HG02870 (cell line): ENCODE measurements at regions not wholly inside any gene's neighbourhood (a gene's known extent, or its start where the extent isn't known, plus 50 kb on each side); places are given as distances from the start of the nearest gene placed in this dataset.
"Not testable (repeated sequence)": the region's sequence is repeated elsewhere in the genome, so short reads cannot be mapped to it uniquely, and the experiment has no call there.

Experiments used
- ATAC-seq: cut with Tn5 transposase; IDR thresholded peaks from one replicate; pipeline ENCODE4 v1.9.1; 2021; ENCODE audit warnings: mild to moderate bottlenecking, moderate library complexity; ENCODE audit not compliant: unreplicated experiment

DNA sequence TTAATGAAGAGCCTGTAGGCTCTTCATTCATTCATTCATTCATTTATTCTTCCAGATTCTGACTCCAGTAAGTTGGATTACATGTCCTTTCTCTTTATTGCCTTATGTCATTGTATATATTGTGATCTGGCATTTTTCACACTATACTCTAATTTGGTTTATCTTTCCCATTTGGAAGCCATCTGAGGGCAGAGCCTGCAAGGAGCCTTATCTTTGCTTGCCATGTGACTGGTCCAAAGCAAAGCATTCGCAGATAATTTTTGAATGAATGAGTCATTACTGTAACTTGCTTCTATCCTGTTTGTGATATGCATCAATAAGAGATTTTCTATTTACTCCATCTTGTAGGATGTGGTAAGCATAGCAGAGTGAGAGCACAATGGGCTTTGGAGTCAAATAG, 108.4 kb upstream of the DAB1 start:
- no peak for ATAC-seq

DNA sequence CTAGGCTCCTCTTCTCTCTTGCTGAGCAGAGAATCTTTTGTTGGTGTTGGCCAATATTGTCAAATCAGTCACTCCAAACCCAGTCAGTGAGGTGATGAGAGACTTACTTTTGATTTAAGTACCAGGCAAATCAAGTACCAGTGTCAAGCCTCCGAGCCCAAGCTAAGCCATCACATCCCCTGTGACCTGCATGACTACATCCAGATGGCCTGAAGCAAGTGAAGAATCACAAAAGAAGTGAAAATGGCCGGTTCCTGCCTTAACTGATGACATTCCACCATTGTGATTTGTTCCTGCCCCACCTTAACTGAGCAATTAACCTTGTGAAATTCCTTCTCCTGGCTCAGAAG, 107.0 kb upstream of the DAB1 start:
- ATAC-seq = not testable (repeated sequence)

DNA sequence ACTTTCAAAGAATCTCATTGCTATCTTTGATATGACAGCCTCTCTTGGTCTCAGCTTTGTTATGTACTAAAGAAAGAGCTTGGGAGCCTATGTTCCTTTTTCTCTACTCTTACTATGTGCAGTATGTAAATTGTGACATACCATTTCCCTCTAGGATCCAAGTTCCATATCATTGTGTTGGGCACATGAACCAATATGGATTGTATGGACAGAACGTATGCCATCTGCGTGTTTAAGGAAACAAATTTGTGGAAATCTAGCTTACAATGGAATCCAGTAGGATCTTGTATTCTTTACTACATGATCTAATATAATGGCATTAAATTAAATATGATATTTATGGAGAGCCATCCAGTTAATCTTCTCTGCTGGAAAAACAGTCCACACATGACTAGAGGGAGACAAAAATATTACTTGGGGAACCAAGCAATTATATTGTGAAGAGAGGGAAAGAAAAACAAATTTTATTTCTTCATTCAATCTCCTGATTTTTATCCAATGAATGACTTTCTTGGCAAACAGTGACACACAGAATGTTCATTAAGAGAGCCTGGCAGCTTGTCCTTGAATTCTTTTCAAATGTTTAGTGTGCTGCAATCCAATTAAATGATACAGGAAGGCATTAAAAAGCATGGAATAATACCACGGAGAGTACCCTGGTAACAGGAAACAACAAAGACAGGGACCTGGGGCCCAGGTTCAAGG, 106.5 kb upstream of the DAB1 start:
- no peak for ATAC-seq

DNA sequence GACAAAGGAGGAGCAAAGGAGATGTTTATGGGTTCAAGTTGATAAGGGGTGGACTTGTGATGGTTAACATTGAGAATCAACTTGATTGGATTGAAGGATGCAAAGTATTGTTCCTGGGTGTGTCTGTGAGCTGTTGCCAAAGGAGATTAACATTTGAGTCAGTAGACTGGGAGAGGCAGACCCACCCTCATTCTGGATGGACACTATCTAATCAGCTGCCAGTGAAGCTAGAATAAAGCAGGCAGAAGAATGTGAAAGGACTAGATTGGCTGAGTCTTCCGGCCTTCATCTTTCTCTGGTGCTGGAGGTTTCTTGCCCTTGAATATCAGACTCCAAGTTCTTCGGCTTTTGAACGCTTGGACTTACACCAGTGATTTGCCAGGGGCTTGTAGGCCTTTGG, 98.7 kb upstream of the DAB1 start:
- ATAC-seq = no peak

DNA sequence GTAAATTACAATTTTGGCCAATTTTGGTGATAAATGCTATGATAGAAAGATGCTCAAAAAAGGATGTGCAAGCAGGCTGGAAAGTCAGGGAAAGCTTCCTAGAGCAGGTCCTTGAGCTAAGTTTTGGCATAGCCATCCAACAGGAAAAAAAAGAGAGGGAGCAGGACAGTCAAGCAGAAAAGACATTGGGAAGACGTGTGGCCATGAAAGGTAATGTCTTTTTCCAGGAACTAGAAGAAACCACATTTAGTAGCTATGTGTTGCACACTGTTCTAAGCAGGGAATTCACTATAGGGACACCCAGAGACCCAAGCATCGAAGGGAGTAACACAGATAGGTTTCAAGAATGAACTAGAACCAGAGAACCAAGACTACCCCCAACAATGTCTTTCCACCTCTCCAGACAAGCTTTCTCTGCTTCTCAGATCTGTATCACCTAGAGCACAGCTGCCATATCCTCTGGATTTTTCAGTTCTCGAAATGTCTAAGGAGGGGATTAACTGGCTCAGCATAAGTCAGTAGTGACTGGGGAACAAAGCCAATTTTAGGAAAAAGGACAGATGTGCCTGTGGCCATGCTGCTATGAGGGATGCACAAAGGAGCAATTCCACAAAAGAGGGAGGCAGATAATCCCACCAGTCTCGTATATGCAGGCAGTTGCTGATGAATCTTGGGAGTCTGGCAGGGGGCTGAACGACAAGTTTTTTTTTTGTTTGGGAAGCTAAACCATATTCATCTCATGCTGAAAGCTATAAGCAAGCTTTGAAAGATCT, 97.1 kb upstream of the DAB1 start:
- no peak for ATAC-seq

DNA sequence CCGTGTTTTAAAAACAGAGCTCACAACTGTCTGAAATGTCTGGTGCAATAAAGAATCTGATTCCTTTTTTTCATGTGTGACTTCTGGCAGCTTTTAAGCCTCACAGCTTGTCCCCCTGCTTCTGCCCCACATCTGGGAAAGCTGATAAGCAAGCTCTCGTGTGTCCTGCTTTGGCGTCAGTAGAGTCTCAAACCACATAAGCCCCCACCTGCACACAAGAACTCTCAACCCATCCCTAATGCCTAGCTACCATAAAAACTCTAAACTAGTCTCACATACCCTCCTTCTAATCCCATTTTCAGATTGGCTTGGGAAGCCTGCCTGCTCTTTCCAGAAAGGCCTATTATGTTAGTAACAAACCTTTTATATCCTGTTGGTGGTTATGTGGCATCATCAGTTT, 94.6 kb upstream of the DAB1 start:
- ATAC-seq = no peak

DNA sequence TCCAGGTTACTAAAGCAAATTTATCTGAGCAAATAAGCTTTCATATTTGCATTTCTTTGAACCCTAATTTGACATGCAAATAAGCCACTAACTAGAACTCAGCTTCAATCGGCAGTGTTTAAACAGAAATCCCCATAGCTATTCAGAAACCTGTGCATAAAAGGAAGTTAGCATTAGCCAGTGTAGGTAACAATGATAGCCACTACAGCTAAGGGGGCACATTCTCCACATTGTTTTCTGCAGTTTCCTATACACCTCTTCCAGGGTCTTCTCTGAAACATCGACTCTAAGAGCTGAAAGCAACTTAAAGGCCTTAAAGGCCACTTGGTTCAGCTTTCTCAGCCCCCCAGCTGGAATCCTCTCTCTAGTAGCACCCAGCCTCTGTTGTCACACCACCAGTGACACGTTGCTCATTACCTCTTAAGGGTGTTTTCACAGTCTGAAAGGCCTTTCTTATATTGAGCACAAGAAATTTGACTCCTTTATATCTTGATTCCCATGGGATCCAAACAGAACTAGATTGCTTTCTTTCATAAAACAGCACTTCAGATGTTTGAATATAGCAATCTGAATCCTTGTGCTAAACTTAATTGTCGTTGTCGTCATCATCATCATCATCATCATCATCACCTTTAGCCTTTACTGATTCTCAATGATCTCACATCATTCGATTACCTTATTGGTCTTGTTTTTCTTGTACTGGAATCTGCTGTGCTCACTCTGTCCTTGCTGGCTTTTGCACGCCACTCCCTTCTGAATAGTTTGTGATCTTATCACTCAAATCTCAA, 93.9 kb upstream of the DAB1 start:
- ATAC-seq = no peak

DNA sequence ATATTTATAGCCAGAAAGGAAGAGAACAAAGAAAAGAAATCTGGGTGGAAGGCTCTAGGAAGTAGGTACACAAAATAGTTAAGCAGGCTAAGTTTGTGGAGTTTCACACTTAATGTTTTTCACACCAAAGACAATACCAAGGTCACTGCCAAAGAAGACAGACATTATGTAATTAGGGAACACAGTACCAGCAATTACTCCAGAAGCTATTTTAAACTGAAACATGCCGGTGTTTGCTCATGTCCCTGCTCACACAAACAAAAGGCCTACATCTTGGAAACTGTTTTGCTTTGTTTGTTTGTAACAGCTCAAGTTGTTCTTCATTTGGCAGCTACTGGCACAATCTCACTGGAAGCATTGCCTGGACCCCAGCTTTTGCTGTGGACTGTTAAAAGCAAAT, 88.5 kb upstream of the DAB1 start:
- ATAC-seq = no peak

DNA sequence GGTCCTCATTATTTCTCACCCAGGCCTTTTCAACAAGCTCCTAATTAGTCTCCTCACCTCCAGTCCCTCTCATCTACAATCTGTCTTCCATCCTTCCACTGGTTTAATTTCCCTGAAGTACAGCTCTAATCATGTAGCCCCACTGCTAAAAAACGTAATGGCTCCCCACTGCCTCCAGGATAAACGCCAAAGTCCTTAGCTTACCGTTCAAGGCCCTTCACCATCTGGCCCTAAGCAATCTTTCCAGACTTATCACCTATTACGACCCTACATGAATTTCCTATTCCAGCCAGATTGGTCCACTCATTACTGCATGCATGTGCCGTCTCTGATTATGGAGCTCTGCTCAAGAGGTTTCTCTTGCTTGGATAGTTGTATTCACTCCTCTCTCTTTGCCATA, 83.1 kb upstream of the DAB1 start:
- no peak for ATAC-seq

DNA sequence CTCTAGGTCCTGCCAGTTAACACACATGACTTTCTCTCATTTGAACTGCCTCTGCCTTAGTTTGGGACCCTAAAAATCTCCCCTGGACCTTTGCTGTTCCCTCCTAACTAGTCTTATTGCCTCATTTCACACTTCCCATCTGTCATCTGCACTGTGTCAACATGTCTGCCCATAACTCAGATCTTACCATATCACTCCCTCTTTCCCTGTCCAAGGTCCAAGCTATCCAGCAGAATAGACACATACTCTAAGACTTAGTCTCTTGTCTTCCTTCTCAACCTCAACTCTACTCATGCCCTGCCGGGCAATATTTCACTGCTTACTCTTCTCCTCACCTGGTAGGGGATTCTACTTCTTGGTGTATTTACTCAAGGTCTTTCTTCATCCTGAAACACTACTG, 79.5 kb upstream of the DAB1 start:
- no peak for ATAC-seq

DNA sequence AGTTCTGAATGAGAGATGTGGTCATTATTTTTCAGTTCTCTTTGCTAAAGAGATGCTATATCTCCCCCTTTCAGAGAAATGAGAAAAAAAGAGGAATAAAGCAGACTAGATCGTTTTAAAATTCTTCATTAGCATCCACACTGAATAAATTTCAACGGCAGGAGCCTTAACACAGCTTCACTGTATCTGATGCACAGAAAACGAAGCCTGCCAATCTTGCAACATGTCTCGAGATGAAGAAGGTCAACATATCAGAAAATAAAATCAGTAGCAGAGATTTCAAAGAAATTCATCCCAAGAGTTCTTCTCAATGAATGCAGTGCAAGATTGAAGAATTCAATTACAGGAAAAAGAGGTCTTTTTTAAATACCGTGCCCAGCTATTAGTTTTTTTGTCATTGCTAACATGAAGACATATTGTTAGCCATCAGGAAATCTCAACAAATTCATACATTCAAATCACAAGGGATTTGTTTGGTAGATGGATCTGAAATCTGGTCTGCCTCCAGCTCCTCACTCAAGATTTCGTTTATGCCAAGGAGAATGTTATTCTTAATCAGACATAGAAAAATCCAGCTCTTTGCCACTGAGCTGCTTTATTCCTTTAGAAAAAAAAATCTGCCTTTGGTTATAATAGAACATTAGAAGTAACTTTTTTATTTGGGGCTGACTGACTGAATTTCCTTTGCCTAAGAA, 76.4 kb upstream of the DAB1 start:
- no peak for ATAC-seq

DNA sequence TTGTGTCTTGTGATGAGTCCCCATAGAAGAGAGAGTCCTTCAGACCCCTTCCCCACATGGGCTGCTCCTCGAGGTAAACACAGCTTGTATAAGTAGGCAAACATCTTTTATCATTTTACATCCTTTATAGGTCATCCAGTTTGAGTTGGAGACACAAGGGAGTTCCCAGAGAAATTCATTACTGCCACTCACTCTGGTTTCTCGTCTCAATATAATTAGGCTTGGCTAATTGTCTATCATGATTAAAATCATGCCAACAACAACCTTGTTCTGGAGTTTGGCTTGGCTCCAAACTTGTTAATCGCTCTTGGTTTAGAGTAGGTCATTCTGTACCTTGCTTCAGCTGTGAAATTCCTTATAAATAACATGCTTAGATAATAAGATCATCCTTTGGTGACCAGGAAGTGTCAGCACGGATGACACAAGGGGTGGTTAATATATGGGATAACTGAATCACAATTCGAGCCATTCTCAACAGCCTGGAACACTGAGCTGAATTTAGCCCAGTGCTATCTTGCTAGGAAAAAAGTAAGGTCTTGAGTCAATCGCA, 70.7 kb upstream of the DAB1 start:
- ATAC-seq = no peak

DNA sequence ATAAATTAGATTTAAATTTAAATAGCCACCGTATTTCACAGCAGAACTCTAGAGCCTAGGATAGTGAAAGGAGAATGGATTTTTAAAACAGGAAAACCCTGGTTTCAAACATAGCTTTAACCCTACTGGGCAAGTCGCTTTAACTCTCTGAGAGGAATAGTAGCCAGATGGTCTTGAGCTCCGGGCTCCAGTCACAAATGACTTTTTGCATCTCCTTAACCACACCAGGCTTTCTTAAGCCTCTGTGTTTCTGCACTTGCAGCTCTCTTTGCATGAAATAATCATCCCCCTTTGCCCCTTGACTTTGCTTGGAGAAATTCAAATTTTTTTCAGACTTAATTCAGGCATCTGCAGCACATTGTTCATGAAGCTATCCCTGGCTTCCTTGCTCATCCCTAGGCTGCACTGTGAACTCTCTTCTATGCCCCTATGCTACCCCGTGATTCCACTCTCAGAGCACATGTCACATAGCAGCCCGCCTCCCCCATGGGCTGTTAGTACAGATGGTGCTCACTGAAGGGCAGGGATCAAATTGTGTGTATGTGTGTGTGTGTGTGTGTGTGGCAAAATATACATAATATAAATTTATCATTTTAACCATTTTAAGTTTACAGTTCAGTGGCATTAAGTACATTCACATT, 68.8 kb upstream of the DAB1 start:
- no peak for ATAC-seq

DNA sequence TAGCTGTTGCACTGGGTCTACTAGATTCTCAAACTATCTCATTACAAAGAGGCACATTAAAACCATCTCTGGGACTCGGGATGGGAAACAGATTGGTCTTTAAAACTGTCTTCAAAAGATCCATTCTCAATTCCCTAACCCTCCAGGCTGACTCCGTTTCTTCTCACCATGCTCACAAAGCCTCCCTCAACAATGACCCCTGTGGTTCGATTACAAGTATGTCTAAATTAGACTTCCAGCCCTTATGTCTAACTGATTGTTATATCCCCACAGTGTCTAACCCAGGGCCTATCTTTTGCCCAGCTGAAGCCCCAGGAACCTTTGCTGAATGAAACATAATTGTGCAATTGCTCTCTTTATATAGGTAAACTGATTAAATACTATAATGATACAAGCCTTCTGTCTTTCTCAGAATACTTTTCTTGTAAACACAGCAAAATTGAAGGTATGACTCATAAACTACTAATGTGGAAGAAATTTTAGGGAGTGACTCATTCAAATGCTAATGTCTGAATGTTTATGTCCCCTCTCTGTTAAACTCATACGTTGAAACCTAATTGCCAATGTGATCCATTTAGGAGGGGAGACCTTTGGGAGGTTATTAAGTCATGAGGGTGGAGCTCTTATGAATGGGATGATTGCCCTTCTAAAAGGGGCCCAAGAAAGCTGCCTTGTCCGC, 65.6 kb upstream of the DAB1 start:
- no peak for ATAC-seq

DNA sequence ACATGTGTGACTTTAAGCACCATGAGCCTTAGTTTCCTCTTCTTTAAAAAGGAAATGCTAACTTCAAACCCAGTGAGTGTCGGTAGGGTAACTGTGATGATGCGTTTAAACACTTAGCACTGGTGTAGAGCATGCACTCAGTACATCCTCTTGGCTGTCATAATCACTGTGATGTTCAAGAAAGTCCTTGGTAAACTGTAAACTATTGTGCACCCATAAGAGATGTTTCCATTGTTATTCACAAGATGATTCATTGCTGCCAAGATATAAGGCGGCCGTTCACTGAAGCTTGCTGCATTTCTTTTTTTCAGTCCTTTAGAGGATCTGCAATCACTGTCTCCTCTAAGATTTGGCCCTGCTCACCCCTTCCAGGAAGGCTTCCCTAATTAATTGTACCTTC, 61.8 kb upstream of the DAB1 start:
- ATAC-seq = no peak

DNA sequence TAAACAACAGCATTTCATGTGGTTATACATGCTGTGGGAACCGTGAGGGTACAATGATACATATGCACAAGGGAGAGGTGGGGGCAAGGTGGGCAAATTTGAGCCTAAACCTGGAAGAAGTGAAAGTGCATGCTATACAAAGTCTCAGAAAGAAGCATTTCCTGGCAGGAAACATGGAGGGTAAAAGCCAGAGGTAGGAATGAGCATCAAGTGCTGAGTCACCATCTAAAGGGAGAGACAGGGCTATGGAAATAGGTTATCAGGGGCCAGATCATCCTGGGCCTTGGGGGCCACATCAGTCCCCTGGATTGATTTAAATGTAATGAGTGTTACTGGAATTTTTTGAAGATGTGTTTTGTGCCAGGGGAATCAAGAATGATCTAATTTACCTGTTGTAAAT, 60.1 kb upstream of the DAB1 start:
- no peak for ATAC-seq

DNA sequence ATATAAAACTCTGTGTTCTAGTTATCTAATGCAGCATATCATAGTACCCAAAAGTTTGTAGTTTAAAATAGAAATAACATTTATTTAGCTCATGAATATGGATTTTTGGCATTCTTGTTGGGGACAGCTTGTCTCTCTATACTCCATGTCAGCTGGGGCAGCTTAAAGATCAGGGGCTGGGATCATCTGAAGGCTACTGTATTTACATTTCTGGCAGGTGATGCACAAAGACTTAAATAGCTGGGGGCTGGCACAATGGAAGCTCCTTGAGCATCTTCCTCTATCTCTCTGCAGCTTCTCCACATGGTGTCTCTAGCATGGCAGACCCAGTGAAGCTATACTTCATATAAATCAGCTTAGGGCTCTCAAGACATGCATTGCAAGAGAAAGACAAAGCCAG, 55.6 kb upstream of the DAB1 start:
- ATAC-seq = no peak

DNA sequence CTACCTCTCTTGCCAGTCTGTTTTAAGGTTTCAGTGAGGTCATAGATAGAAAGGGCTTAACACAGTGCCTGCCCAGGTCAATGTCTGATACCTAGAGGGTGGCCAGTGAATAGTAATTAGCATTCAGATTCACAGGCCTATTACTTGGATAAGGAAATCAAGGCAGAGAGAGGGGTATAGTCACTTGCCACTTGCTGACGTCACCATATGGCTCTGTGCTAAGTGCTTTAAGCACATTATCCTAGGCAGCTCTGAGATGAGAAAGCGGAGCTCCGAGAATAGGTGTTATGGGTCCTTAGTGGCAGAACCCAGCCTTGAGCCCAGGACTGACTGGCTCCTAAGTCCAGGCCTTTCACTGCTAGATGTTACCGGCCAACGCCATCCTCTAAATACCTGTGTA, 51.5 kb upstream of the DAB1 start:
- no peak for ATAC-seq

DNA sequence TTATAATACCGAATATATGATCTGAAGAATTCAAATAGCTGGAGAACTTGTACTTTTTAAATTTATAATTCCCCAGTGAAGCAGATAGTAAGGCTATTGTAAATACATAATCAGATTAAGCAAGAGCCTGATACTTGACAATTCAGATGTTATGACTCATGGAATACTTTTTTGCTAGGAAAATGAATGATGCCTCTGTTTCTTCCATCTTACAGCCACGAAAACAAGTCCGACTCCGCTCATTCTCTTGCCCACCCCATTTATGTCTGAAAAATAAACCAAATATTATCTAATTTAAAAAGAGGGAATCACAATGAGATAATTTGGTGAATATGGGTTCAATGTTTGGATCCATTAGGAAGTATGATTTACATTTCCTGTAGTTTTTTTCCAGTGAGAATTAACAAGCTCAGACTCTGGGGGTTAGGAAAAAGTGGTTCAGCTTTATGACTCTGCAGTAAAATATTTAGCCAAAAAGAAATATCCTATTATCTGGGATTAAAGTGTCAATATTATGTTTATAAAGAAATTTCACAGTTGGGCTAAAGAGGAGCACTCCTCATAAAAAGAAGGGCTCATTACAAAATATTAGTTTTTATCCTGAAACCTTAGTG, 50.4 kb upstream of the DAB1 start:
- ATAC-seq = no peak
